A673 (cell line): ENCODE measurements at regions not wholly inside any gene's neighbourhood (a gene's known extent, or its start where the extent isn't known, plus 50 kb on each side); places are given as distances from the start of the nearest gene placed in this dataset.

ENCODE experiments used
- BruUV-seq: library from RNA; stranded (reverse); fragments of 400-500 nt; replicated peaks from 2 replicates; lab custom pipeline; 2021; lab: Mats Ljungman, UMichigan
- CTCF ChIA-PET: fragments of 300-600 bp; sonication (Branson Sonifier 250); formaldehyde crosslinking; loops from one replicate; lab custom pipeline; 2022; ENCODE audit warnings: antibody characterized with exemption; lab: Charles Lee
- POLR2A ChIA-PET: fragments of 300-600 bp; sonication (Branson Sonifier 250); formaldehyde crosslinking; loops from one replicate; lab custom pipeline; 2022; ENCODE audit warnings: antibody characterized with exemption; ENCODE audit not compliant: low non-redundant PET; lab: Charles Lee
- DNase-seq: peaks from one replicate; pipeline ENCODE4 v3.0.0-alpha.2; 2015; ENCODE audit warnings: low spot score
- H3K27ac ChIP-seq: fragments of 200-600 bp; sonication (generic); 2 replicates; pipeline ENCODE4 v1.5.1; 2016; ENCODE audit warnings: mixed run types, low read depth, mild to moderate bottlenecking, mixed read lengths, antibody characterized with exemption, low read length; ENCODE audit not compliant: poor library complexity, severe bottlenecking
- H3K27me3 ChIP-seq: fragments of 200-600 bp; sonication (generic); replicated peaks from 2 replicates; pipeline ENCODE4 v1.6.1; 2017; ENCODE audit warnings: mixed run types, low read depth, mild to moderate bottlenecking, mixed read lengths, antibody characterized with exemption, low read length; ENCODE audit not compliant: insufficient read depth, poor library complexity
- H3K36me3 ChIP-seq: fragments of 200-600 bp; sonication (generic); 2 replicates; pipeline ENCODE4 v1.6.1; 2016; ENCODE audit warnings: mixed run types, mild to moderate bottlenecking, mixed read lengths, antibody characterized with exemption, low read length; ENCODE audit not compliant: insufficient read depth, poor library complexity, severe bottlenecking
- H3K4me1 ChIP-seq: fragments of 200-600 bp; sonication (generic); 2 replicates; pipeline ENCODE4 v1.6.1; 2017; ENCODE audit warnings: mixed run types, mild to moderate bottlenecking, mixed read lengths, antibody characterized with exemption, low read length; ENCODE audit not compliant: insufficient read depth, poor library complexity, severe bottlenecking
- H3K4me3 ChIP-seq: fragments of 200-600 bp; sonication (generic); 2 replicates; pipeline ENCODE4 v1.5.1; 2016; ENCODE audit warnings: low read depth, mixed run types, mild to moderate bottlenecking, mixed read lengths, low read length; ENCODE audit not compliant: poor library complexity, severe bottlenecking
- H3K9me3 ChIP-seq: fragments of 200-600 bp; sonication (generic); 2 replicates; pipeline ENCODE4 v1.6.1; 2016; ENCODE audit warnings: mixed run types, low read depth, mild to moderate bottlenecking, mixed read lengths, antibody characterized with exemption, low read length; ENCODE audit not compliant: poor library complexity, severe bottlenecking
- EZH2 ChIP-seq: fragments of 200-600 bp; sonication (generic); IDR thresholded peaks from 2 replicates; pipeline ENCODE4 v1.6.1; 2017; ENCODE audit warnings: borderline replicate concordance, low read depth, mild to moderate bottlenecking, mixed read lengths, antibody characterized with exemption, low read length; ENCODE audit not compliant: poor library complexity, severe bottlenecking
- intact Hi-C: fragments of 100-400 bp; cut with micrococcal nuclease; formaldehyde crosslinking; loops from one replicate; pipeline ENCODE4 v1.10.0; 2022; ENCODE audit not compliant: unreplicated experiment
- TF ChIP-seq, protein P1 (sequence below): fragments of 300-800, 200-600 bp; sonication (generic); conservative IDR thresholded peaks from 2 replicates; pipeline ENCODE4 v1.5.1; 2017; ENCODE audit warnings: low read depth, mild to moderate bottlenecking, antibody characterized with exemption, low read length, moderate library complexity, mixed read lengths

DNA sequence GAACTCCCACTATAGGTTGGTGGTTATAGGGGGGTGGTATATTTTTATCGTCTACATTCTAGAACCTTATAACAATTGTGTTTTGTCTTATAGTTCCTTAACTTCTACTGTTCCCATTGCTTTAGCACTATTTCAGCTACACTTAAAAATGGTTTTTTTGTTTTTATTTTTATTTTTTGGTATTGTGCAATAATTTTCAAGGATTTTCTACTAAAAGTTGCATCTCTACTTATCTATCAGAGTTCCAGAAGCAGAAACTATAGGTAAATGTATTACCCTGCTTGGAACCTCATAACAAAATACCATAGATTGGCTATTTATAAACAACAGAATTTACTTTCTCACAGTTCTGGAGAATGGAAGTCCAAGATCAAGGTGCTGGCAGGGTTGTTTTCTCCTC is 981.6 kb upstream of the CNTNAP5 start:
- ChIA-PET CTCF (no interaction called here), POLR2A (no interaction called here)
- TF ChIP-seq, protein P1, sequence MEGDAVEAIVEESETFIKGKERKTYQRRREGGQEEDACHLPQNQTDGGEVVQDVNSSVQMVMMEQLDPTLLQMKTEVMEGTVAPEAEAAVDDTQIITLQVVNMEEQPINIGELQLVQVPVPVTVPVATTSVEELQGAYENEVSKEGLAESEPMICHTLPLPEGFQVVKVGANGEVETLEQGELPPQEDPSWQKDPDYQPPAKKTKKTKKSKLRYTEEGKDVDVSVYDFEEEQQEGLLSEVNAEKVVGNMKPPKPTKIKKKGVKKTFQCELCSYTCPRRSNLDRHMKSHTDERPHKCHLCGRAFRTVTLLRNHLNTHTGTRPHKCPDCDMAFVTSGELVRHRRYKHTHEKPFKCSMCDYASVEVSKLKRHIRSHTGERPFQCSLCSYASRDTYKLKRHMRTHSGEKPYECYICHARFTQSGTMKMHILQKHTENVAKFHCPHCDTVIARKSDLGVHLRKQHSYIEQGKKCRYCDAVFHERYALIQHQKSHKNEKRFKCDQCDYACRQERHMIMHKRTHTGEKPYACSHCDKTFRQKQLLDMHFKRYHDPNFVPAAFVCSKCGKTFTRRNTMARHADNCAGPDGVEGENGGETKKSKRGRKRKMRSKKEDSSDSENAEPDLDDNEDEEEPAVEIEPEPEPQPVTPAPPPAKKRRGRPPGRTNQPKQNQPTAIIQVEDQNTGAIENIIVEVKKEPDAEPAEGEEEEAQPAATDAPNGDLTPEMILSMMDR = no peak
- no peak for TF ChIP-seq EZH2
- H3K27ac ChIP-seq = no peak overlapping the region
- no peaks in the 10 kb centered on the region for H3K27me3 ChIP-seq
- DNase-seq = no peak
- H3K36me3 ChIP-seq = no peaks in the 10 kb centered on the region
- no peaks in the 10 kb centered on the region for H3K9me3 ChIP-seq
- intact Hi-C loops = no loop called here
- no peaks in the 10 kb centered on the region for H3K4me1 ChIP-seq
- BruUV-seq = no TSS peak
- H3K4me3 ChIP-seq = no peak overlapping the region

GRCh38 chr2:123045713-123046112 is 979.4 kb upstream of the CNTNAP5 start:
- no peak for DNase-seq
- Histone ChIP-seq H3K36me3 (no peaks in the 10 kb centered on the region), H3K9me3 (no peaks in the 10 kb centered on the region), H3K27ac (no peak overlapping the region), H3K4me3 (no peak overlapping the region), H3K27me3 (no peaks in the 10 kb centered on the region), H3K4me1 (no peaks in the 10 kb centered on the region)
- CTCF ChIA-PET = no interaction called here
- no peak for TF ChIP-seq EZH2
- TF ChIP-seq, protein P1 = no peak
- POLR2A ChIA-PET = no interaction called here
- intact Hi-C loops = no loop called here
- BruUV-seq = no TSS peak

GRCh38 chr2:123047186-123047585 is 977.9 kb upstream of the CNTNAP5 start:
- Histone ChIP-seq H3K27ac (no peak overlapping the region), H3K27me3 (no peaks in the 10 kb centered on the region), H3K4me1 (no peaks in the 10 kb centered on the region), H3K9me3 (no peaks in the 10 kb centered on the region), H3K36me3 (no peaks in the 10 kb centered on the region), H3K4me3 (no peak overlapping the region)
- BruUV-seq = no TSS peak
- intact Hi-C loops = no loop called here
- DNase-seq = no peak
- ChIA-PET POLR2A (no interaction called here), CTCF (no interaction called here)
- TF ChIP-seq, protein P1 = no peak
- TF ChIP-seq EZH2 = no peak
